RWPE1 (cell line): ENCODE measurements at regions not wholly inside any gene's neighbourhood (a gene's known extent, or its start where the extent isn't known, plus 50 kb on each side); places are given as distances from the start of the nearest gene placed in this dataset.
A peak's percentile ranks its signal among the peaks of the same experiment; 100 is the strongest.

ENCODE experiments used
- CTCF ChIA-PET: fragments of 350-600 bp; sonication (Branson Sonifier 250); formaldehyde crosslinking; extraction: SDS; loops from one replicate; lab custom pipeline; 2021; lab: Yijun Ruan, JAX
- POLR2A ChIA-PET: fragments of 400-600 bp; formaldehyde crosslinking; extraction: SDS; loops from one replicate; lab custom pipeline; 2020; ENCODE audit warnings: antibody characterized with exemption; ENCODE audit not compliant: low non-redundant PET; lab: Yijun Ruan, JAX
- DNase-seq: peaks from one replicate; pipeline ENCODE4 v3.0.0; 2012; ENCODE audit warnings: low spot score
- H3K27ac ChIP-seq: fragments of 450-650 bp; 2 replicates; pipeline ENCODE4 v1.5.1; 2017
- CTCF ChIP-seq: fragments of 450-650 bp; conservative IDR thresholded peaks from 2 replicates; pipeline ENCODE4 v1.5.1; 2017; ENCODE audit warnings: low read depth, mild to moderate bottlenecking

- TF ChIP-seq CTCF = no peak
- CTCF ChIA-PET = no interaction called here
- DNase-seq = no peak
- H3K27ac ChIP-seq = no peak overlapping the region
- POLR2A ChIA-PET = no interaction called here
These were observed 115.7 kb downstream of the FASLG start for GRCh38 chr1:172774561-172774960.

GRCh38 chr1:172775606-172776005 is 116.7 kb downstream of the FASLG start:
- no peak for DNase-seq
- TF ChIP-seq CTCF = no peak
- POLR2A ChIA-PET = no interaction called here
- CTCF ChIA-PET = interaction anchor here (0.6 to 0.9 kb wide), 2 partner anchors 13 to 48 kb away, joined by 3 to 5 read pairs; no protein-coding TSS in a partner anchor
- H3K27ac ChIP-seq = no peak overlapping the region

GRCh38 chr1:172776071-172776470 is 117.2 kb downstream of the FASLG start:
- peak; percentile 20 for DNase-seq
- no peak overlapping the region for H3K27ac ChIP-seq
- CTCF ChIA-PET = interaction anchor here (0.5 kb wide), 1 partner anchor 239 kb away, joined by 4 read pairs; no protein-coding TSS in a partner anchor
- TF ChIP-seq CTCF = no peak
- POLR2A ChIA-PET = no interaction called here

- no peak for TF ChIP-seq CTCF
- H3K27ac ChIP-seq = no peak overlapping the region
- CTCF ChIA-PET = no interaction called here
- POLR2A ChIA-PET = no interaction called here
- DNase-seq = no peak
These were observed 118.9 kb downstream of the FASLG start for GRCh38 chr1:172777767-172778166.

GRCh38 chr1:172778456-172779455 is 119.9 kb downstream of the FASLG start:
- DNase-seq = no peak
- H3K27ac ChIP-seq = no peak overlapping the region
- ChIA-PET CTCF (interaction anchor here (0.6 kb wide), 2 partner anchors 34 to 1453 kb away, joined by 3 read pairs; no protein-coding TSS in a partner anchor), POLR2A (no interaction called here)
- TF ChIP-seq CTCF = no peak

DNA sequence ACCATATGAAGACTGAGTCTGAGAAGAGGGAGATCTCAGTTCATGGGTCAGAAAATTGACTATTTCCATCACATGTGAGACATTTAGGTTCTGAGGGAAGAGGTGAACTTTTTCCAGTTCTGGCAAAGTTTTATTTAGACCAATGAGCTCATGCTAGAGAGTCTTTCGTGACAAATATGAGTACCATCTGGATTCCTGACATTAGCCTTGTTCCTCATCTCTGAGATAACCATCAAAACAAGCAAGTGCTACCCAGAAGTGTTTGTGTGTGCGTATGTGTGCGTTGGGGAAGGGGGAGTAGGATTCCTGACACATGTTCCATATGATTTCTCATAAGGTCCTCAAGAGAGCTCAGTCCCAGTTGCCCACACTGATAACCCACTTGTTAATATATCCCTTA is 120.6 kb downstream of the FASLG start:
- no peak for DNase-seq
- no peak for TF ChIP-seq CTCF
- H3K27ac ChIP-seq = no peak overlapping the region
- POLR2A ChIA-PET = no interaction called here
- CTCF ChIA-PET = interaction anchor here (0.6 to 0.7 kb wide), 2 partner anchors 35 to 301 kb away, joined by 3 read pairs; no protein-coding TSS in a partner anchor
